ENCODE measurements at regions not wholly inside any gene's neighbourhood (a gene's known extent, or its start where the extent isn't known, plus 50 kb on each side); places are given as distances from the start of the nearest gene placed in this dataset.

DNA sequence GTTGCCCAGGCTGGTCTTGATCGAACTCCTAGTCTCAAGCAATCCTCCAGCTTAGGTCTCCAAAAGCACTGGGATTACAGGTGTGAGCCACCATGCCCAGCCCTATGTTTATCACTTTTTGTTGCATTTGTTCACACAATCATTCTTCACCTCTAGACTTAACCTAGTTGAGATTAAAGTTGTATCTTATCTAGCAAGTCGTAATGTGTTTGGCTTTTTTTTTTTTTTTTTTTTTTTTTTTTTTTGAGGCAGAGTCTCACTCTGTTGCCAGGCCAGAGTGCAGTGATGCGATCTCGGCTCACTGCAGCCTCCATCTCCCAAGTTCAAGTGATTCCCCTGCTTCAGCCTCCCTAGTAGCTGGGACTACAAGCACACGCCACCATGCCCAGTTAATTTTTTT lies 90.2 kb upstream of the C9orf72 start:
- Histone ChIP-seq H3K36me3 (ENCODE audit: control insufficient read depth in 2 of 2, extremely low read depth in 1 of 2, insufficient read depth in 2 of 2, low read length in 2 of 2) (no peaks in the 10 kb centered on the region), H3K4me2 (ENCODE audit: control insufficient read depth, extremely low read depth, insufficient read depth, low read depth, low read length) (no peak overlapping the region), H4K20me1 (ENCODE audit: control insufficient read depth, extremely low read depth, insufficient read depth, low read length) (no peaks in the 10 kb centered on the region), H2AFZ (ENCODE audit: control insufficient read depth, low read length) (no peak overlapping the region), H3K9me1 (ENCODE audit: control insufficient read depth, extremely low read depth, insufficient read depth, low read length) (no peaks in the 10 kb centered on the region), H3K27me3 (ENCODE audit: control insufficient read depth, extremely low read depth, insufficient read depth, low read length) (no peaks in the 10 kb centered on the region), H3K9ac (ENCODE audit: control insufficient read depth, extremely low read depth, insufficient read depth, low read length) (no peak overlapping the region), H3K9me3 (ENCODE audit: control insufficient read depth, low read depth, low read length) (no peaks in the 10 kb centered on the region), H3K4me1 (ENCODE audit: control insufficient read depth, extremely low read depth, insufficient read depth, low read length) (no peaks in the 10 kb centered on the region), H3K4me3 (ENCODE audit: control insufficient read depth in 2 of 3, extremely low read depth in 1 of 3, insufficient read depth in 2 of 3, low read depth in 1 of 3, low read length in 3 of 3) (no peak overlapping the region), H3K79me2 (ENCODE audit: control insufficient read depth, insufficient read depth, low read length) (no peaks in the 10 kb centered on the region), H3K27ac (ENCODE audit: control insufficient read depth, insufficient read depth, low read length) (no peak overlapping the region)
- no peak for TF ChIP-seq CTCF (optimal IDR thresholded peaks at IDR 0.05 in 1 of 3, IDR thresholded peaks at IDR 0.05 in 1 of 3, conservative IDR thresholded peaks at IDR 0.05 in 1 of 3; ENCODE audit: extremely low read depth in 1 of 3, insufficient read depth in 2 of 3, low read length in 3 of 3)
- no peak for TF ChIP-seq EZH2 (IDR thresholded peaks at IDR 0.05; ENCODE audit: low read length)
- no peak for DNase-seq (ENCODE audit: low read depth, low spot score)
- dilution Hi-C loops (cut with MboI; ENCODE audit: extremely low pct_ligation_motif_present, low sequenced_read_pairs), result no loop called here
- no peak for FAIRE-seq

GRCh38 chr9:27664121-27664779 lies 91.0 kb upstream of the C9orf72 start:
- H2AFZ ChIP-seq (ENCODE audit: control insufficient read depth, low read length), result no peak overlapping the region
- H4K20me1 ChIP-seq (ENCODE audit: control insufficient read depth, extremely low read depth, insufficient read depth, low read length), result no peaks in the 10 kb centered on the region
- H3K9me3 ChIP-seq (ENCODE audit: control insufficient read depth, low read depth, low read length), result no peaks in the 10 kb centered on the region
- H3K27me3 ChIP-seq (ENCODE audit: control insufficient read depth, extremely low read depth, insufficient read depth, low read length), result no peaks in the 10 kb centered on the region
- no peak overlapping the region for H3K27ac ChIP-seq (ENCODE audit: control insufficient read depth, insufficient read depth, low read length)
- no peak overlapping the region for H3K9ac ChIP-seq (ENCODE audit: control insufficient read depth, extremely low read depth, insufficient read depth, low read length)
- no peak for DNase-seq (ENCODE audit: low read depth, low spot score)
- no peaks in the 10 kb centered on the region for H3K36me3 ChIP-seq (ENCODE audit: control insufficient read depth in 2 of 2, extremely low read depth in 1 of 2, insufficient read depth in 2 of 2, low read length in 2 of 2)
- no peaks in the 10 kb centered on the region for H3K79me2 ChIP-seq (ENCODE audit: control insufficient read depth, insufficient read depth, low read length)
- H3K4me3 ChIP-seq (ENCODE audit: control insufficient read depth in 2 of 3, extremely low read depth in 1 of 3, insufficient read depth in 2 of 3, low read depth in 1 of 3, low read length in 3 of 3), result no peak overlapping the region
- no peak for TF ChIP-seq EZH2 (IDR thresholded peaks at IDR 0.05; ENCODE audit: low read length)
- TF ChIP-seq CTCF (optimal IDR thresholded peaks at IDR 0.05 in 1 of 3, IDR thresholded peaks at IDR 0.05 in 1 of 3, conservative IDR thresholded peaks at IDR 0.05 in 1 of 3; ENCODE audit: extremely low read depth in 1 of 3, insufficient read depth in 2 of 3, low read length in 3 of 3), result no peak
- H3K9me1 ChIP-seq (ENCODE audit: control insufficient read depth, extremely low read depth, insufficient read depth, low read length), result no peaks in the 10 kb centered on the region
- no peak overlapping the region for H3K4me2 ChIP-seq (ENCODE audit: control insufficient read depth, extremely low read depth, insufficient read depth, low read depth, low read length)
- dilution Hi-C loops (cut with MboI; ENCODE audit: extremely low pct_ligation_motif_present, low sequenced_read_pairs), result no loop called here
- H3K4me1 ChIP-seq (ENCODE audit: control insufficient read depth, extremely low read depth, insufficient read depth, low read length), result no peaks in the 10 kb centered on the region
- FAIRE-seq, result no peak

All from keratinocyte (primary cell).